Subcutaneous abdominal adipose tissue (tissue), 5 donors: ENCODE measurements at regions not wholly inside any gene's neighbourhood (a gene's known extent, or its start where the extent isn't known, plus 50 kb on each side); places are given as distances from the start of the nearest gene placed in this dataset.

Experiments used
- H3K27ac ChIP-seq: one replicate; pipeline ENCODE4 v1.7.0; 2013; ENCODE audit warnings: low read depth, mild to moderate bottlenecking, inconsistent platforms, low read length, moderate library complexity
- H3K27me3 ChIP-seq, 5 donors: one replicate each; pipeline ENCODE4 v1.7.0; 2013; ENCODE audit warnings: low read length in 5 of 5, inconsistent platforms in 1 of 5; ENCODE audit not compliant: control insufficient read depth in 5 of 5, insufficient read depth in 4 of 5
- H3K36me3 ChIP-seq, 5 donors: one replicate each; pipeline ENCODE4 v1.7.0; 2013; ENCODE audit warnings: low read length in 5 of 5; ENCODE audit not compliant: control insufficient read depth in 5 of 5, insufficient read depth in 5 of 5
- H3K4me1 ChIP-seq, 5 donors: one replicate each; pipeline ENCODE4 v1.7.0; 2013; ENCODE audit warnings: low read length in 5 of 5, mild to moderate bottlenecking in 3 of 5, moderate library complexity in 1 of 5; ENCODE audit not compliant: control insufficient read depth in 5 of 5, insufficient read depth in 5 of 5
- H3K4me3 ChIP-seq, 5 donors: one replicate each; pipeline ENCODE4 v1.7.0; 2013; ENCODE audit warnings: low read length in 5 of 5, low read depth in 1 of 5
- H3K9ac ChIP-seq, 5 donors: one replicate each; pipeline ENCODE4 v1.7.0; 2013; ENCODE audit warnings: low read length in 5 of 5, mild to moderate bottlenecking in 4 of 5, moderate library complexity in 3 of 5
- H3K9me3 ChIP-seq, 5 donors: one replicate each; pipeline ENCODE4 v1.7.0; 2013; ENCODE audit warnings: low read length in 5 of 5; ENCODE audit not compliant: control insufficient read depth in 5 of 5
- donor health status: healthy.
- donor health status: healthy.
- donor health status: healthy.
- donor health status: healthy.
- donor health status: healthy.

DNA sequence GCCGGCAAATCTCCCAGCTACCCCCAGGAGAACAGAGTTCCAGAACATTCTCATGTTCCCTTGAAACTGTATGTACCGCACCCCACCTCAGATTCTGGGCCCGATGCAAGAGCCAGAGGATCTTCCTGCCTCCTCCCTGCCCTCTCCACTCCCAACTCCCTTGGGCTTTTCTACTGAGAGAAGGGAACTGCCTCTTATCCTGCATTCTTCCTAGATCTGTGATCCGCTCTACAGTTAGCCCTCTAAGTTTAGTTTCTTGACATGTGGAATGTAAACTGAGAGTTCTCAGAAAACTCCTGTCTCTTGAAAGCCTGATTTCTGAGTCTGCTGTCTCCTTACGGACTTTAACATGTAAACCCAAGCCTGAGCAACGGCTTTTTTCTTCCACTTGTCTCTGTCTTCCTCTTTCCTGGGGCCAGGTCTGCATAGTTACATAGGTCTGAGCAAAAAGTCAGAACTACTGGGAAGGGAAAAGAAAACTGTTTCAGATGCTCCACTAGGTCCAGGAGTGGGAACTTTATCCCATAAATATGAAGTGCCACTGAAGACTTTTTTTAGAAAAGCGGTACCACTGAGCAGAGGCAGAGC is 86.5 kb upstream of the TNFAIP3 start:
- H3K9me3 ChIP-seq: no peaks in the 10 kb centered on the region
- H3K36me3 ChIP-seq: no peaks in the 10 kb centered on the region
- H3K4me1 ChIP-seq: peaks cover 0 to 15% (median 6%) of the 10 kb centered on the region in 5 donors
- H3K27me3 ChIP-seq: no peaks in the 10 kb centered on the region
- H3K27ac ChIP-seq: no peak overlapping the region
- H3K9ac ChIP-seq: no peak overlapping the region
- H3K4me3 ChIP-seq: no peak overlapping the region

DNA sequence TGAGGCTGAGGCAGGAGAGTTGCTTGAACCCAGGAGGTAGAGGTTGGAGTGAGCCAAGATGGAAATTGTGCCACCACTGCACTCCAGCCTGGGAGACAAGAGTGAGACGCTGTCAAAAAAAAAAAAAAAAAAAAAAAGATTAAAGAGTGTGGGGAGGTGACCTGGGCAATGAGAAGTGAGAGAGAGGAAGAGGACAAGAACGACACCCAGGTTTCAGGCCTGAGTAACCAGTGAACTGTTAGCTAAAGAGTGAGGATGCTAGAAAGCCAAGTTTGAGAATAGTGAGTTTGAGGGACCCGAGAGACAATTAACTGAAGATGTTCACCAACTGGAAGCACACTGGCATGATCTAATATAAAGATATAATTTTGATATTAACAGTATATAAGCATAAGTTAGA is 85.4 kb upstream of the TNFAIP3 start:
- Histone ChIP-seq H3K9me3 (no peaks in the 10 kb centered on the region), H3K27ac (no peak overlapping the region), H3K9ac (no peak overlapping the region), H3K27me3 (no peaks in the 10 kb centered on the region), H3K4me1 (peaks cover 0 to 15% (median 6%) of the 10 kb centered on the region in 5 donors), H3K36me3 (no peaks in the 10 kb centered on the region), H3K4me3 (no peak overlapping the region)

DNA sequence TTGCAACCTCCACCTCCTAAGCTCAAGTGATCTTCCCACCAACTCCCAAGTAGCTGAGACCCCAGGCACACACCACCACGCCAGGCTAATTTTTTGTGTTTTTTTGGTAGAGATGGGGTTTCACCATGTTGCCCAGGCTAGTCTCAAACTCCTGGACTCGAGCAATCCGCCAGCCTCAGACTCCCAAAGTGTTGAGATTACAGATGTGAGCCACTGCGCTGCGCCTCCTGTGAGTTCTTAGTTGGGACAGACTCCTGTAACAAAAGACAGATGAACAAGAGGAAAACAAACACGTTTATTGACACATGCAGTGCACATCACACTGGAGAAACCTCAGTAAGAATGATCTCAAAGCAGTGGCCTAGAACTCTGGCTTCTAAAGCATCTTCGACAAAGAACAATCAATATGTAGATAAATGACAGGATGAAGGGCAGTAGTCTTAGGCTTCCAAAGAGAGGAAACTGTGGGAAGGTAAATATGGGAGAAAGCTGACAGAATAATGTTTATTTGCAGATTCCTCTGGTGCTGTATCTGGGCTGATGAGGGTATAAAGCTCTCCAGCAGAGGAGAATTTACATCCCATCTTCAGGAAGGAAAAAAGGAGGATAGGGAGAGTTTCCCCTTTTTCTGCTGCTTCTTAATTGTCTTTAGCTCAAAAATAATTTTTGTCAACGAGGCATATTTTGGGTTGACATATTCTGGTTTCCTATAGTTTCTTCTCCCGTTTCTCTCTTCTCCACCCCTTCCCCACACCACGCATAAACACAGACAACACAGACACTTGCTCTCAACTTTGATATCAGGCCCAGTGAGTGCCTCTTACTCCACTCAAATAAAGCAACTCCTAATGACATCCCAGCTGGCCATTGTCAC is 84.7 kb upstream of the TNFAIP3 start:
- no peak overlapping the region for H3K9ac ChIP-seq
- H3K36me3 ChIP-seq: no peaks in the 10 kb centered on the region
- no peaks in the 10 kb centered on the region for H3K27me3 ChIP-seq
- no peaks in the 10 kb centered on the region for H3K9me3 ChIP-seq
- H3K27ac ChIP-seq: no peak overlapping the region
- H3K4me3 ChIP-seq: no peak overlapping the region
- H3K4me1 ChIP-seq: peaks cover 0 to 15% (median 6%) of the 10 kb centered on the region in 5 donors

DNA sequence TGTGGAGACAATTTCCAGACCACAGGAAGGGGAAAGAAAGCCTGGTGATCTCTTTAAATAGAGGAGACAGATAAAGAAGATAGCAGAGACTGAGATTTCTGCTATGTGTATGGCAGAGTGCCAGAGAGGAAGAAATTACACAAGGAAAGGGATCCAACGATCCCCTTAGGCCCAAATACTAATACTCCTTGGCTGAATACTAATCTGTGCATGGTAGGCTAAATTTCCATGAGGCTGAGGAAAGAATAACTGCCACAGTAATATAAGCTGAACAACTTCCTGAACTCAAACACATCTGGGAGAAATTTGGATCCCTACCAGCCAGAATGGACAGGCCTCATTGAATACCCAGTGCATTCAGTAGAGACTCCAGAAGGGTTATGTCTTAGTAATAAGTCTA is 83.3 kb upstream of the TNFAIP3 start:
- H3K36me3 ChIP-seq: no peaks in the 10 kb centered on the region
- H3K9me3 ChIP-seq: no peaks in the 10 kb centered on the region
- H3K9ac ChIP-seq: no peak overlapping the region
- H3K27me3 ChIP-seq: no peaks in the 10 kb centered on the region
- peaks cover 0 to 15% (median 6%) of the 10 kb centered on the region in 5 donors for H3K4me1 ChIP-seq
- no peak overlapping the region for H3K27ac ChIP-seq
- H3K4me3 ChIP-seq: no peak overlapping the region

GRCh38 chr6:137784583-137784982 is 82.5 kb upstream of the TNFAIP3 start:
- Histone ChIP-seq H3K4me1 (peaks cover 0 to 15% (median 6%) of the 10 kb centered on the region in 5 donors), H3K9me3 (no peaks in the 10 kb centered on the region), H3K9ac (no peak overlapping the region), H3K27ac (no peak overlapping the region), H3K27me3 (no peaks in the 10 kb centered on the region), H3K36me3 (no peaks in the 10 kb centered on the region), H3K4me3 (no peak overlapping the region)

GRCh38 chr6:137787016-137787415 is 80.0 kb upstream of the TNFAIP3 start:
- Histone ChIP-seq H3K4me3 (no peak overlapping the region), H3K27me3 (no peaks in the 10 kb centered on the region), H3K9ac (no peak overlapping the region), H3K36me3 (no peaks in the 10 kb centered on the region), H3K4me1 (peaks cover 0 to 26% (median 23%) of the 10 kb centered on the region in 5 donors), H3K9me3 (no peaks in the 10 kb centered on the region), H3K27ac (no peak overlapping the region)

- H3K27me3 ChIP-seq: no peaks in the 10 kb centered on the region
- H3K4me1 ChIP-seq: peaks cover 0 to 26% (median 23%) of the 10 kb centered on the region in 5 donors
- H3K27ac ChIP-seq: no peak overlapping the region
- H3K36me3 ChIP-seq: no peaks in the 10 kb centered on the region
- no peak overlapping the region for H3K4me3 ChIP-seq
- no peak overlapping the region for H3K9ac ChIP-seq
- no peaks in the 10 kb centered on the region for H3K9me3 ChIP-seq
Measured at GRCh38 chr6:137788248-137788647, 78.8 kb upstream of the TNFAIP3 start.

DNA sequence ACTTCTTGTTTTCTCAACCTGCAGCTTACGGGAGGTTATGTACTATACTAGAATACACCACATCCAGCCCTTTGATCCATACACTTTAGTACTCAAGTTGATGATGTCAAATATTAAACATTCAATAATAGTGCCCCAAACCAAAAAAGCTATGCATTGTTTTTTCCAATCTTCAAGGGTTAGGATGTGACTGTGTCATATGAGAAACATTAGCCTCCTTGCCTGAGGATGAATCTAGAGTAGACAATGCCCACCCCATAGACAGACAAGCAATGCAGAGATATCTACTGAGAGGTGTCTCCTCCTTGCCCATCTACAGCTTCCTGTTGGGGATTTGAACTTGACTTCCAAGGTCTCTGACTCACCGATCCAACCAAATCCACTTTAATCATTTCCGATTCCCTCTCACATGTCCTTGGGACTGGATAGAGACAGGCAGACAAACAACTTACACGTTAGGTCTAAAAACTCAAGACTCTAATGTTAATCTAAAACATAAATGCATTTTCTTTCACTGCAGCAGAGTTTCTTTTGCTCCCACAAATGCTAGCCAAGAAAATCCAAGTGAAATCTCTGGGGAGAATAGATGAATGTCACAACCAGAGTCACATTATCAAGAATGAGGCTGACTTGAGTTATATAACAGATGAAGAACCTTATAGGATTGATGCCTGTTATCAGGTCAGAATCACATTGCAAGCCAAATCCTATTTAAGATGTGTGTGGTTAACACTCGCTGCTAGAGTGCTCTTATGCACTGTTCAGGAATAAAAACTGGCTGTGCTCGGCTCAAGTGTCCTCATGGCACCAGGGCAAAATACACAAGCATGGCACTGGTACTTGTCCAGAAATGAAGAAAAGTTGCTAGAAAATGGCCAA is 75.5 kb upstream of the TNFAIP3 start:
- H3K27ac ChIP-seq: no peak overlapping the region
- no peak overlapping the region for H3K4me3 ChIP-seq
- H3K9ac ChIP-seq: no peak overlapping the region
- no peaks in the 10 kb centered on the region for H3K36me3 ChIP-seq
- no peaks in the 10 kb centered on the region for H3K27me3 ChIP-seq
- H3K4me1 ChIP-seq: peaks cover 0 to 22% (median 16%) of the 10 kb centered on the region in 5 donors
- H3K9me3 ChIP-seq: no peaks in the 10 kb centered on the region

GRCh38 chr6:137792160-137793033 is 74.7 kb upstream of the TNFAIP3 start:
- H3K9me3 ChIP-seq: no peaks in the 10 kb centered on the region
- peaks cover 0 to 22% (median 16%) of the 10 kb centered on the region in 5 donors for H3K4me1 ChIP-seq
- no peak overlapping the region for H3K4me3 ChIP-seq
- H3K27me3 ChIP-seq: no peaks in the 10 kb centered on the region
- no peak overlapping the region for H3K27ac ChIP-seq
- H3K9ac ChIP-seq: no peak overlapping the region
- H3K36me3 ChIP-seq: no peaks in the 10 kb centered on the region
